GM23338 (cell line): ENCODE measurements at regions not wholly inside any gene's neighbourhood (a gene's known extent, or its start where the extent isn't known, plus 50 kb on each side); places are given as distances from the start of the nearest gene placed in this dataset.

Experiments
- ATAC-seq: fragments of 200-7000 bp; cut with Tn5 transposase; 3 replicates; pipeline ENCODE4 v1.9.1; 2020
- DNase-seq: peaks from one replicate; pipeline ENCODE4 v3.0.0-alpha.2; 2015; ENCODE audit warnings: low spot score
- H2AFZ ChIP-seq: fragments of 200-600 bp; sonication (generic); 2 replicates; pipeline ENCODE4 v1.8.0; 2016; ENCODE audit warnings: antibody characterized with exemption, mild to moderate bottlenecking, moderate library complexity
- H3F3A ChIP-seq: fragments of 200-600 bp; sonication (generic); replicated peaks from 2 replicates; pipeline ENCODE4 v1.8.0; 2017; ENCODE audit warnings: antibody characterized with exemption, mixed run types, low read depth
- H3K27ac ChIP-seq: fragments of 200-600 bp; sonication (generic); 2 replicates; pipeline ENCODE4 v1.6.1; 2016; ENCODE audit warnings: low read depth
- H3K27me3 ChIP-seq: fragments of 200-600 bp; sonication (generic); 2 replicates; pipeline ENCODE4 v1.8.0; 2016; ENCODE audit warnings: mild to moderate bottlenecking, mixed run types, moderate library complexity; ENCODE audit not compliant: insufficient read depth
- H3K36me3 ChIP-seq: fragments of 200-600 bp; sonication (generic); 2 replicates; pipeline ENCODE4 v1.8.0; 2016; ENCODE audit warnings: mild to moderate bottlenecking; ENCODE audit not compliant: insufficient read depth
- H3K4me1 ChIP-seq: fragments of 200-600 bp; sonication (generic); 2 replicates; pipeline ENCODE4 v1.8.0; 2016; ENCODE audit warnings: mild to moderate bottlenecking, moderate library complexity; ENCODE audit not compliant: insufficient read depth
- H3K4me2 ChIP-seq: fragments of 200-600 bp; sonication (generic); 2 replicates; pipeline ENCODE4 v1.7.1; 2017; ENCODE audit warnings: mixed run types
- H3K4me3 ChIP-seq: fragments of 200-600 bp; sonication (generic); 2 replicates; pipeline ENCODE4 v1.6.1; 2016; ENCODE audit warnings: mixed run types
- H3K79me2 ChIP-seq: fragments of 200-600 bp; sonication (generic); replicated peaks from 2 replicates; pipeline ENCODE4 v1.8.0; 2017; ENCODE audit warnings: mild to moderate bottlenecking; ENCODE audit not compliant: insufficient read depth
- H3K9me2 ChIP-seq: fragments of 200-600 bp; sonication (generic); 2 replicates; pipeline ENCODE4 v1.8.0; 2017; ENCODE audit not compliant: insufficient read depth
- H4K20me1 ChIP-seq: fragments of 200-600 bp; sonication (generic); replicated peaks from 2 replicates; pipeline ENCODE4 v1.8.0; 2017; ENCODE audit warnings: mild to moderate bottlenecking; ENCODE audit not compliant: insufficient read depth
- H3K27ac Mint-ChIP-seq: 2 replicates; pipeline ENCODE4 v1.8.0; 2020; ENCODE audit warnings: inconsistent platforms, mild to moderate bottlenecking, moderate library complexity, mixed read lengths
- H3K27me3 Mint-ChIP-seq: 3 replicates; pipeline ENCODE4 v1.8.0; 2022; ENCODE audit warnings: low read depth, mild to moderate bottlenecking, moderate library complexity, mixed read lengths, inconsistent platforms; ENCODE audit not compliant: insufficient read depth, poor library complexity
- H3K36me3 Mint-ChIP-seq: 3 replicates; pipeline ENCODE4 v1.8.0; 2021; ENCODE audit warnings: low read depth, mild to moderate bottlenecking, inconsistent platforms, moderate library complexity, mixed read lengths
- H3K4me1 Mint-ChIP-seq: 3 replicates; pipeline ENCODE4 v1.8.0; 2020; ENCODE audit warnings: mild to moderate bottlenecking, inconsistent platforms, mixed read lengths
- H3K4me3 Mint-ChIP-seq: 3 replicates; pipeline ENCODE4 v1.8.0; 2021; ENCODE audit warnings: moderate library complexity, mild to moderate bottlenecking, inconsistent platforms, mixed read lengths
- H3K9me3 Mint-ChIP-seq: 3 replicates; pipeline ENCODE4 v1.8.0; 2020; ENCODE audit warnings: moderate library complexity, mild to moderate bottlenecking, inconsistent platforms, mixed read lengths
- ETS1 ChIP-seq: IDR thresholded peaks from 2 replicates; pipeline ENCODE4 v1.6.1; 2016; ENCODE audit warnings: antibody characterized with exemption
- JUNB ChIP-seq: IDR thresholded peaks from one replicate; pipeline ENCODE4 v1.6.1; 2016; ENCODE audit warnings: antibody characterized with exemption; ENCODE audit not compliant: unreplicated experiment
- ZNF331 ChIP-seq: fragments of 250-450 bp; sonication (Bioruptor Pico); IDR thresholded peaks from 2 replicates; pipeline ENCODE4 v1.5.0; 2020; ENCODE audit warnings: low read depth, mild to moderate bottlenecking, moderate library complexity
- ZNF462 ChIP-seq: fragments of 250-450 bp; sonication (Bioruptor Pico); IDR thresholded peaks from 2 replicates; pipeline ENCODE4 v1.5.0; 2020; ENCODE audit warnings: mild to moderate bottlenecking, moderate library complexity

- no peak overlapping the region for H3K27ac Mint-ChIP-seq
These were observed 527.4 kb upstream of the NRP1 start for GRCh38 chr10:33861833-33862232.

More at GRCh38 chr10:33861833-33862232, 527.4 kb upstream of the NRP1 start:
- Histone ChIP-seq H3K4me2 (peak overlapping the region; percentile 32; the same call in 1 of the 2 replicates), H3K9me2 (no peaks in the 10 kb centered on the region), H3F3A (no peaks in the 10 kb centered on the region), H3K36me3 (no peaks in the 10 kb centered on the region), H3K4me3 (no peak overlapping the region), H4K20me1 (no peaks in the 10 kb centered on the region), H3K27ac (no peak overlapping the region), H2AFZ (peak overlapping the region; percentile 23; the same call in 1 of the 2 replicates), H3K4me1 (peaks cover 29% of the 10 kb centered on the region), H3K27me3 (no peaks in the 10 kb centered on the region), H3K79me2 (no peaks in the 10 kb centered on the region)
- no peaks in the 10 kb centered on the region for H3K9me3 Mint-ChIP-seq
- no peak for DNase-seq
- no peaks in the 10 kb centered on the region for H3K36me3 Mint-ChIP-seq
- peaks cover 28% of the 10 kb centered on the region for H3K4me1 Mint-ChIP-seq
- no peak overlapping the region for H3K4me3 Mint-ChIP-seq
- peaks cover 2% of the 10 kb centered on the region for H3K27me3 Mint-ChIP-seq
- TF ChIP-seq ZNF331 (CRISPR knock-in tag) (no peak), JUNB (no peak), ZNF462 (CRISPR knock-in tag) (no peak), ETS1 (no peak)
- no peak for ATAC-seq
